Cardiac muscle cell (in vitro differentiated cells and primary cell): ENCODE measurements at regions not wholly inside any gene's neighbourhood (a gene's known extent, or its start where the extent isn't known, plus 50 kb on each side); places are given as distances from the start of the nearest gene placed in this dataset.

ENCODE experiments used
- DNase-seq, 2 donors: peaks; one replicate each; pipeline versions ENCODE4 v3.0.0 to v3.0.0-alpha.2; 2010 to 2017; ENCODE audit warnings: low read depth in 1 of 2, low spot score in 1 of 2
- H3K27ac ChIP-seq: fragments of 200-600 bp; sonication (generic); 2 replicates; pipeline ENCODE4 v1.5.1; 2016
- H3K27me3 ChIP-seq: fragments of 200-600 bp; sonication (generic); 2 replicates; pipeline ENCODE4 v1.6.0; 2016; ENCODE audit warnings: control low read depth
- H3K36me3 ChIP-seq: fragments of 200-600 bp; sonication (generic); 2 replicates; pipeline ENCODE4 v1.5.1; 2016; ENCODE audit warnings: control low read depth
- H3K4me1 ChIP-seq: fragments of 200-600 bp; sonication (generic); 2 replicates; pipeline ENCODE4 v1.8.1; 2017; ENCODE audit warnings: low read depth, mild to moderate bottlenecking, mixed run types
- H3K4me3 ChIP-seq: fragments of 200-600 bp; sonication (generic); 2 replicates; pipeline ENCODE4 v1.5.1; 2016; ENCODE audit warnings: mild to moderate bottlenecking
- H3K9me3 ChIP-seq: fragments of 200-600 bp; sonication (generic); 2 replicates; pipeline ENCODE4 v1.5.1; 2017; ENCODE audit warnings: low read depth, mild to moderate bottlenecking, control low read depth
- CTCF ChIP-seq: IDR thresholded peaks from 2 replicates; pipeline ENCODE4 v1.5.1; 2012; ENCODE audit warnings: low read depth, mild to moderate bottlenecking, low read length

- no peak overlapping the region for H3K27ac ChIP-seq
- no peaks in the 10 kb centered on the region for H3K9me3 ChIP-seq
- no peak for DNase-seq
- TF ChIP-seq CTCF = no peak
- H3K4me3 ChIP-seq = no peak overlapping the region
- no peaks in the 10 kb centered on the region for H3K36me3 ChIP-seq
- no peaks in the 10 kb centered on the region for H3K27me3 ChIP-seq
- H3K4me1 ChIP-seq = peaks cover 17% of the 10 kb centered on the region
Measured at GRCh38 chr13:99654076-99654475, 152.8 kb downstream of the TM9SF2 start.

GRCh38 chr13:99653526-99653925 lies 152.3 kb downstream of the TM9SF2 start:
- Histone ChIP-seq H3K4me1 (peaks cover 17% of the 10 kb centered on the region), H3K36me3 (no peaks in the 10 kb centered on the region), H3K9me3 (no peaks in the 10 kb centered on the region), H3K27ac (no peak overlapping the region), H3K4me3 (no peak overlapping the region), H3K27me3 (no peaks in the 10 kb centered on the region)
- TF ChIP-seq CTCF = no peak
- DNase-seq = no peak

GRCh38 chr13:99652901-99653300 lies 151.6 kb downstream of the TM9SF2 start:
- Histone ChIP-seq H3K36me3 (no peaks in the 10 kb centered on the region), H3K4me1 (peaks cover 17% of the 10 kb centered on the region), H3K9me3 (no peaks in the 10 kb centered on the region), H3K27ac (no peak overlapping the region), H3K27me3 (no peaks in the 10 kb centered on the region), H3K4me3 (no peak overlapping the region)
- DNase-seq = no peak
- no peak for TF ChIP-seq CTCF

- H3K36me3 ChIP-seq = no peaks in the 10 kb centered on the region
- no peak overlapping the region for H3K4me3 ChIP-seq
- no peak overlapping the region for H3K27ac ChIP-seq
- DNase-seq = no peak
- no peaks in the 10 kb centered on the region for H3K27me3 ChIP-seq
- H3K9me3 ChIP-seq = no peaks in the 10 kb centered on the region
- no peak for TF ChIP-seq CTCF
- H3K4me1 ChIP-seq = peaks cover 14% of the 10 kb centered on the region
Measured at GRCh38 chr13:99652141-99652540, 150.9 kb downstream of the TM9SF2 start.

GRCh38 chr13:99651016-99651415 lies 149.7 kb downstream of the TM9SF2 start:
- Histone ChIP-seq H3K4me1 (peaks cover 11% of the 10 kb centered on the region), H3K27ac (no peak overlapping the region), H3K9me3 (no peaks in the 10 kb centered on the region), H3K27me3 (no peaks in the 10 kb centered on the region), H3K36me3 (no peaks in the 10 kb centered on the region), H3K4me3 (no peak overlapping the region)
- TF ChIP-seq CTCF = no peak
- no peak for DNase-seq

GRCh38 chr13:99650410-99650809 lies 149.1 kb downstream of the TM9SF2 start:
- Histone ChIP-seq H3K27me3 (no peaks in the 10 kb centered on the region), H3K9me3 (no peaks in the 10 kb centered on the region), H3K36me3 (no peaks in the 10 kb centered on the region), H3K4me1 (peaks cover 11% of the 10 kb centered on the region), H3K27ac (no peak overlapping the region), H3K4me3 (no peak overlapping the region)
- no peak for TF ChIP-seq CTCF
- no peak for DNase-seq
